ENCODE measurements at regions not wholly inside any gene's neighbourhood (a gene's known extent, or its start where the extent isn't known, plus 50 kb on each side); places are given as distances from the start of the nearest gene placed in this dataset.
"Not testable (repeated sequence)": the region's sequence is repeated elsewhere in the genome, so short reads cannot be mapped to it uniquely, and the experiment has no call there.

DNA sequence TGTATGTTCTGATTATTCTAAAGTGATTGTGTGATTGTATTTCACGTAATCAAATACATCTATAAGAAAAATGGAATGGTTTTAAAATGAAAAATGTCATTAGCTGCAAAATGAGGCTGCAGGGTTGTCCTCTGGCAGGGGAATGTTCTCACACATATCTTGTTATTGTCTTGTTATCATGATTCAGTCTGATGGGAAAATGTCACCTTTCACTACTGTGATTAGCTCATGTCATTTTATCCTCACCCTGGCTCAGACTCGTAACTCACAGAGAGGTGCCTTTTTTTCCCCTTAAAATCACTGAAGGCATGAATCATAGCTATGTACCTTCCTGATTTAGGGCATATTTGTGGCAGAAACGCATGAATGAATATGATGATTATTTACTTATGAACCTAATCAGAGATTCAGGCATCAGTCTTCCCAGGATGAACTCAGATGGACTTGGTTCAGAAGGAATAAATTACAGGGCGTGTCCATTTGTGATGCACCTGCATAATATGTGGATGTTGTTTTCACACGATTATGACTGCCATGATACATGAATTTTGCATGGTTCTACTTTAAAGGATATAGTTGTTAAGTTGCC, 1339.2 kb downstream of the AACS start:
- no peak for DNase-seq

DNA sequence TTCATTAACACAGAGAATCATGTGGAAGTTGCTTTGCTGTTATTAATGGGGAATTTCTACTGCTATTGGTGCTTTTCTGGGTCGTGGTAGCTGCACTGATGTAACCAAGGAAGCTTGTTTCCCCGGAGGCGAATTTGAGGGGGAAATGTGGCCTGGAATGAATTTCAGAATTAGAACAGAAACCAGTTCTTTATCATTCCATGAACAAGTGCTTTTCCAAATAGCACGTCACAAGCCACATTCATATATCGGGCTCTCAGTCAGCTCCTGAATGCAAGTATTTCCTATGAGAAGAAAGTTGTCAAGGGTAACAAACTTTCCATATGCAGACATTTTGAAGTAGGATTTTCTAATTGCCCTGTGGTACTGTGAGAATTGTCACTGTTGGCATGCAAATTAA, 1353.2 kb downstream of the AACS start:
- no peak for DNase-seq

DNA sequence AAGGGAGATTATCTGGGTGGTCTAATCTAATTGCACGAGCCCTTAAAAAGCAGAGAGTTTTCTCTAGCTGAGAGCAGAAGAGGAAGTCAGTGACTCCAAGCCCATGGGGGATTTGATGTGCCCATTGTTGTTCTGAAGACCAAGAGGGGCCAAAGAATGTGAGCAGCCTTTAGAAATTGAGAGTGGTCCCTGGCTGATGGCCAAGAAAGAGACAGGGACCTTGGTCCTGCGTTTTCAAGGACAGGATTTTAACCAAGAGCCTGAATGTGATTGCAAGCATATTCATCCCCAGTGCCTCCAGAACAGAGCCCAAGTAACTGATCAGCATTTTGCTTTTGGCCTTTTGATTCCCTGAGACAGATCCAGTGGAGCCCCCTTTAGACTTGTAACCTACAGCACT, 1353.9 kb downstream of the AACS start:
- no peak for DNase-seq

DNA sequence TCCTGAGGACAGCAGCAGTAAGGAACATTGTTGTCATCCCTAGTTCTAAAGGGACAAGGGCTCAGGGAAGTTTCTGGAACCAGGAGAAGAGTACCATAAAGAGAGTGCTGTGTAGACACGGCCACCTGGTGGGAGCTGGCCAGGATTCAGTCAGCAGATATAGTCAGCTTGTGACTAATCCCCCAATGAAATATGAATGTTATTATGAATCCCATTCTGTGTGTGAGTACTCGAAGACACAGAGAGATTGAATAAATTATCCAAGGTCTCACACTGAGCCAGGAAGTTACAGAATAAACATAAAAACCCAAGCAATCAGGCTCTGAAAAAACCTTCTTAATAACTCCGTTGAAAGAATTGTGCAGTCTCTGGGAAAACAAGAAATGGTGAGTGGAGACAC, 1359.5 kb downstream of the AACS start:
- no peak for DNase-seq

DNA sequence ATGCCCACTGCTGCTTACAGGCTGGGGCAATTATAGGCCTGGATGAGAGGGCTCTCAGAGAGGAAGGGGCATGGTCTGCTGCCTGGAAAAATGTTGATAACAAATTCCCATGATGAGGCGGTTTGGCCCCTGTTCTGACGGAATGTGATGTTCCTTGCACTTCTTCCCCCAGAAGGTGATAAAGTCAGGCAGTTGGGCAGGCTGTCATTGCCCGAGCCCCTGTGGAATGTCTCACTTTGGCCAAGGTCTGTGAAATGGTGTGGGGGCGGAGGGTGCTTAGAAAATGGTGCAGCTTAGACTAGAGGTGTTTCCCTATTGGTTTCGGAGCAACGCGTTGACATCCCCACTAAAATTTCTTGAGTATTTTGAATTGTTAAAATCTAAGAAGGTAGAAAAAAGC, 1360.0 kb downstream of the AACS start:
- DNase-seq: no peak

DNA sequence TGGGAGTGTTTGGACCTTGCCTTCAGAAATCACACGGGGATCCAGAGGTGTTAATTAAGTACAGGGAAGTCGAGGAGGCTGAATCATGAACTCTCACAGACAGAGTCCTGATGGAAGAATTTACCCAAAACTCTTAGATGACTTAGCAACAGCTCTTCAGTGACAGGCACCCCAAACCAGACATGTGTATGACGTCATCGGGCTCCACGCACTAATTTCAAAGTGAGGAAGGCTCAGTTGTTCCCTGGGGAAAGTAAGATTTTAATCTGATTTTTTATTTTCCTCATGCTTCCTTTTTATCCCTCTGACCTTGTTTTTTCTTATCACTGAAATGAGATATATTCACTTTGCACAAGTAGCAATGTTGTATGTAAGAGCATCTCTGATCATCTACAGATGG, 1363.5 kb downstream of the AACS start:
- DNase-seq: no peak

DNA sequence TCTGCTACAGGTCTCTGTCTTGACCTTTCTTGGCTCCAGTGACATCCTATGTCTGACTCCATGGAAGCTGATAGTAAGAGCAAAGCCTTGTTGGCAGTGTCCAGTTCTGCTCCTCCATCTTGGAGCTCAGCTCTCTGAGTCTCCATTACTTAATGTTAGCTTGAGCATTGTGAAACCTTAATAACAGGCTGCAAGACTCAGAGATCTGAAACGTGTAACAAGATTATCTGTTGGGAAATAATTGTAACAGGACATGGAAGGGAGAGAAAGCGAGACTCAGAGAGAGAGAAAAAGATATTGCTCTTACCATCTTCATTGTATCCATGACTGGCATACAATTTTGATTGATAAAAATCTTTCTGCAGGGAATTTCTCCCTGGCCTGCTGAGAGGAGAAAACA, 1365.7 kb downstream of the AACS start:
- no peak for DNase-seq

DNA sequence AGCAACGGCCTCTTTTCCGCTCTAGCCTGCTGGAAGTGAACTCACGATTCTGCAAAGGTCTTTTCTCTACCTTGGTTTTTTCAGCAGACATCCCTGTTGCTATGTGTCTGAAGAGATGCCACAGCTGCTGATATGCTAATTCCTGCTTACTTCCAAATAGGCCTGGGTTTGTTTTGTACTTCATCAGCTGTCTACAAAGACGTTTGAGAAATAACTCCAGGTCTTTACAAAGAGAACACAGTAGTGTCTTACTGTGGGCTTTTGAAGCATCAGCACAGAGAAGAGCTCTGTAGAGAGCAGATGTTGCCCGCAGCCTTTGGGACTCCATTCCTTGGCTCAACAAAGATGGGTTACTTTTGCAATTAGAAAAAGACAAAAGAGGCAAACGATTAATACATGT, 1366.5 kb downstream of the AACS start:
- no peak for DNase-seq

DNA sequence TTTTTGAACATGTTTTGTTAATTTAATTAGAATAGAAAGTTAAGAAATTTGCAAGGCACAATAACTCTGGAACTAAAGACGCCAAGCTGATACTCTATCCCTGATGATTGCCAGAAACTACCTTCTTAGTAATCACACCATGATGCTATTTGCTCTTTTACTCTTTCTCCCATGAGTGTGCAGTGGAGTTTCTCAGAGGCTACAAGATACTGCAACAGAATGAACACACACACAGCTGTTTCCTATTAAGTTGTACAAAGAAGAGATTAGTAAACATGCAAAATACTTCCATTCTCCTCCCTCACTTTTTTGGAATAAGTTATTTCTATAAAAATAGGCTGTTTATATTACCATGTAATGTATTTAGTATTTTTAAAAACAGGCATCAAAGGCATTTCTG, 1367.5 kb downstream of the AACS start:
- DNase-seq: no peak

DNA sequence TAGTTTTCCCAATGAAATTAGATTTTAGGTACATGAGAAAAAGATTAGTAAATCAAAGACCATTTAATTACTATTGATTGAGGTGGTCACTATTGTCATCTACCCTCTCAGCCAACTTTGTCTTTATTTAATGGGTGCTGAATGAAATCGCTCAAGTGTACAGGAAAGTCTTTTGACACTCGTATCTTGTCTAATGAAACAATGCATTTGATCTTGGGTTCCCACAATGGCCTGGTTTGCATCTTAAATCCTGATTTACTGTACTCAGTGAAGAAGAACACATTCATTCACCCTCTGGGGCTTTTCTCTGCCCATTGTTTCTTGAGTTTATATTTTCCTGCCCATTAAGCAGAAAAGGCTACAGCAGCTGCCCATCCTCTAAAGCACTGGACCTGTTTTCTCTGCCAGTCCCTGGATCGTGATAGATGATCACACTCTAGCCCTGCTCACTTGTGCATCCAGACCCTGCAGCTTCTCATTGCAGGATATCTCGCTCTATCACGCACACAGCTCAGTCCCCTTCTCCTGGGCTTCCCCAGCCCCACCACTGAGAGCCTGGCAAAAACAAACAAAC, 1369.3 kb downstream of the AACS start:
- no peak for DNase-seq

DNA sequence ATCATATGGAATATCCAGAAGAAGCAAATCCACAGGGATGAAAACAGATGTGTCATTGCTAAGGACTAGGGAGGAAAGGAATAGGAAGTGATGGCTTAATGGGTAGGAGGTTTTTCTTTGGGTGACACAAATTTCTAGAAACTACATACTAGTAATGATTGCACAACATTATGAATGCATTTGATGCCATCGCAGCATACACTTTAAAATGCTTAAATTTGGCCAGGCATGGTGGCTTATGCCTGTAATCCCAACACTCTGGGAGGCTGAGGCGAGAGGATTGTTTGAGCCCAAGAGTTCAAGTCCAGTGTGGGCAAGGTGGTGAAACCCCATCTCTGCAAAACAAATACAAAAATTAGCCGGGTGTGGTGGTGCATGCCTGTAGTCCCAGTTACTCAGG, 1370.8 kb downstream of the AACS start:
- no peak for DNase-seq

DNA sequence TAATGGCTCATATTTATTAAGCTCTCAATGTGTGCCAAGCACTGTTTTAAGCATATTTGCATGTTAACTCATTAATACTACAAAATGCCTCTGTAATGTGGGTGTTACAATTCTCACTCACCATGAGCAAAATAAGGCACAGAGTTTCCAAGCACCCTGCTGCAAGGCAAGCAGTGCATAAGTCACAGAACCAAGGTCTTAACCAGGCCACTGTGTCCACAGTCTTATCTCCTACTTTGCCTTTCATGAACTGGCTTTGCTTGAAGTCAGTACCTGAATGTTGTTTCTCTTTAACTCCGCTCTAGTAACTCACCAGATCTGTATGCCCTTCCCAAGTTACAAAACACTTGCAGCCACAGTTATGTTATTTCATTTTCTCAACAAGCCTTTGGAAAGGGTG, 1372.7 kb downstream of the AACS start:
- DNase-seq: no peak

DNA sequence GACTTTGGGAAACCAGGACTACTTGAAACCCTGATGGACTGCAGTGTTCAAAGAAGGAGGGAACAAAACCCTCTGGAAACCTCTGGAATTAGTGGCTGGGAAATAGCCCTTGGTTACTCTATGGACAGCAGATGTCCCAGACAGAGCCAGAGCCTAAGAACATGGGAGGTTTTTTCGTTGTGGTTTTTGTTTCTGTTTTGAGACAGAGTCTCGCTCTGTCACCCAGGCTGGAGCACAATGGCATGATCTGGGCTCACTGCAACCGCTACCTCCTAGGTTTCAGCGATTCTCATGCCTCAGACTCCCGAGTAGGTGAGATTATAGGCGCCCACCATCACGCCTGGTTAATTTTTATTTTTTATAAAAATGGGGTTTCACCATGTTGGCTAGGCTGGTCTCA, 1378.7 kb downstream of the AACS start:
- no peak for DNase-seq

DNA sequence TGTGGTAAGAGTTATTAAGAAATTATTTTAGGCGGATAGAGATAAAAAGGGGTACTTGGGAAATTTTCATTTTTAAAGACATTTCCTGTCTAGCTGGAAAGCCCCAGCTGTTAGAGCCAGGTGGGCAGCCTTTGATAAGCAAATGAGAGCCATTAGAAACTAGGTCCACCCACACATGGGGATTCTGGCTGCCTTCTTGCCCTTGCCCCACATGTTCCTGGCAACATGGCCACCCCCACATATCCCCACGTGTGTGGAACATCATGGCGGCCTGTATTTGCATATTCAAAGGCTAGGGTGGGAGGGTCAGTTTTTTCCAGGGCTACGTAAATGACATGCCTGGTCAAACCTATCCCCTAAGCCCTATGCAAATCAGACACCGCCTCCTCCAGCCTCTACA, 1382.1 kb downstream of the AACS start:
- no peak for DNase-seq

DNA sequence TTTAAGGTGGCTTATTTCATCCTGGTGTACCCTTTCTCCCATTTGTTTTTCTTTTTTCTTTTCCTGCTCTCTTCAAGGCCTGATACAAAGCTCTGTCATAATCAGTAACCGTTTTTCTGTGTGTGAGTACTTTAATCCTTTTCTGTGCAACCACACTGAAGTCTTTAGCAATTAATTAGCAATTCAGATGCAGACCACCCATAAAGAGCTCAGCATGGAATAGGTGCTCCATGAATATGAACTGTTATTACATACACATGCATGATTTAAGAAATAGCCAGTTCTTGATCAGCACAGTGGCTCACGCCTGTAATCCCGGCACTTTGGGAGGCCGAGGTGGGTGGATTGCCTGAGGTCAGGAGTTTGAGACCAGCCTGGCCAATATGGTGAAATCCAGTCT, 1386.6 kb downstream of the AACS start:
- DNase-seq: no peak

DNA sequence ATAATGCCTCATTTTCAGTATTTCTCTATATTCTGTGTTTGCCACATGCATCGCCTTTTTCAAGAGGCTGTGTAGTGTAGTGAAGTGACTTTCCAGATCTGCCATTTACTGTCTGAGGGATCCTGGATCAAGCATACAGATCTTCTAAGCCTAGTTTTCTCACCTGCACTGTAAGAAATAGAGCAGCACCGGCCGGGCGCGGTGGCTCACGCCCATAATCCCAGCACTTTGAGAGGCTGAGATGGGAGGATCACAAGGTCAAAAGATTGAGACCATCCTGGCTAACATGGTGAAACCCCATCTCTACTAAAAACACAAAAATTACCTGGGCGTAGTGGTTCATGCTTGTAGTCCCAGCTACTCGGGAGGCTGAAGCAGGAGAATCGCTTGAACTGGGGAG, 1387.5 kb downstream of the AACS start:
- not testable (repeated sequence) for DNase-seq

DNA sequence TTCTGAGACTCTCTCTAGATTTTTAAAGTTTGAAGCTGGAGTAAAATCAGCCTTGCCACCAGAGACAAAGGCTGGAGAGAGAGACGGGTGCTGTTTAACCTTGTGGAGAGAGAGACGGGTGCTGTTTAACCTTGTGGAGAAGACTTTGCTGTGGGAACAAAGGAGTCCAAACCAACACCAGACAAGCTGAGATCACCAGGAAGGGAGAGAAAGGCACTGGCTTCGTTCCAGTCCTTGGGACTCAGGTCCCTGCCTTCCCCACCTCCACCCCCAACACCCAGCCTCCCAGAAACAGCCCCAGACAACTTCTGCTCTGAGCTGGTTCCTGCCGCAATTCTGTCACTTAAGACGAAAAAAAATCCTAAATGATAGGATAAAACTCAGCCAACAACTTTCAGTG, 1389.3 kb downstream of the AACS start:
- no peak for DNase-seq

DNA sequence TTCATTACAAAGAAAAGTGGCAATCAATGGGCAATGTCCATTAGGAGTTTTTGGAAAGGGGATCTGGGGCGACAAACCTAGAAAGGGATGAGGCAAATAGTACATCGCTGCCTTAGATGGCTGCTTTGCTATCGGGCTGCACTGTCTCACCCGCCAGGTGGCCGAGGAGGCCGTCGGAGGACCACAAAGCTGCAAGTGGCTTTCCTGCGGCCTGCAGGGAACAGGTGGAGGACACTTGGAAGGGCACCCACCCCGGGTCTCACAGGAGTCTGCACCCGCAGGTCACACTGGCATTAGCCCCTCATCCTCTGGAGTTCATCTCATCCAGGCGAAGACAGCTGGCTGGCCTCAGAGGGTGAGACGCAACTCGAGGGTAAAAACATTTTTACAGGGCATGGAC, 1392.5 kb downstream of the AACS start:
- no peak for DNase-seq

DNA sequence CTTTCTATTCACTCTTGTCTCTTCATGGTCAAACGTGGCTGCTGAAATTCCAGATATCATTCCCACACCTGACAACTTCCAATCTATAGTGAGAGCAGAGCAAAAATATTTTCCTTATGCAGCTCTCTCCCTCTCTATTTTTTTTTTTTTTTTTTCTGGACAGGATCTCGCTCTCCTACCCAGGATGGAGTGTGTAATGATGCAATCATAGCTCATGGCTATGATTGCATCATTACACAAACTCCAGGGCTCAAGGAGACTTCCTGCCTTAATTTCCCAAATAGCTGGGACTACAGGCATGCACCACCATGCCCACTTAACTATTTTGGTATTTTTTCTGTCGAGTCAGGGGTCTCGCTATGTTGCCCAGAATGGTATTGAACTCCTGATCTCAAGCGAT, 1398.9 kb downstream of the AACS start:
- DNase-seq: no peak

DNA sequence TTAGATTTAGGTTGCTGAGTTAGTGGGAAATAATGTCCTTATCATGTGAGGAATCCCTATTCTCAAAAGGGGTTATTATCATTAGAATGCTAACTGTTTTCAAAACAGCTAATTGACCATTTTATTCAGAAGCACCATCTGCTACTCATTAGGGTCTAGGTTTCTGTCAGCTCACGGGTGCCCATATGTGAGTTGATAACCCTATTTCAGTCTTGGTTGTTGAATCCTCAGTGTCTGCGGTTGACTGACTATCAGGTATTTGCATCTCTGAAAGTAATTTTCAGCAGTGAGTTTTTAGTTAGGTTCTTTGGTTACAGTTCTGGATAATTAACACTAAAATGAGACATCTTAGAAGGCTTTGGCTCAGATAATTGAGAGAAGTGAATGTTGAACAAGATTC, 1404.0 kb downstream of the AACS start:
- no peak for DNase-seq

DNA sequence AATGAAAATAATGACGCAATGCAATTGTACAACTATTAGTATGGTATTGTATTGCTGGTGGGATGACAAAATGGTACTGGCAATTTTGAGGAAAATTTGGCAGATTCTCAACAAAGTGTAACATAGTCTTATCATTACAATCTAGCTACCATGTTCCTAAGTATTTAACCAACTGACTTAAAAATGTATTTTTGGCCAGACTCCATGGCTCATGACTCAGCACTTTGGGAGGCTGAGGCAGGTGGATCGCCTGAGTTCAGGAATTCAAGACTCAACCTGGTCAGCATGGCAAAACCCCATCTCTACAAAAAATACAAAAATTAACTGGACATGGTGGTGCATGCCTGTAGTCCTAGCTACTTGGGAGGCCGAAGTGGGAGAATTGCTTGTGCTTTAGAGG, 1409.5 kb downstream of the AACS start:
- no peak for DNase-seq

DNA sequence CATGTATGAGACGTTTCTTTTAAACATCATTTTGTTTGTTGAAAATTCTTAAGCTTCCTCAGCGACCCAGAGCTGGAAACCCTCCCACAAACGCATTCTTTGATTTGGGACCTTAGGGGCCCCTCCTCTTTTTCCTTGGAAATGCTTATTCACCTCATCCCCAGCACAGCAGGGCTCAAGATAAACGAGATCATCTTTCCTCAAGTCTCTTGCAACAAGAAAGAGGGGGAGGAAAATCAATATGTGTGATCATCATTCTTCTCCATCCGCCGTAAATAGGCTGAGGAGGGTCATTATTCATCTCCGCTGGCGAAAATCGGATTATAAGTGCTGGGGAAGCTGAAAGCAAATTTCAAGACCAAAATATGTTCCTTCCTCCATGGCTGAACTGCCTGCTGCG, 1415.2 kb downstream of the AACS start:
- no peak for DNase-seq

DNA sequence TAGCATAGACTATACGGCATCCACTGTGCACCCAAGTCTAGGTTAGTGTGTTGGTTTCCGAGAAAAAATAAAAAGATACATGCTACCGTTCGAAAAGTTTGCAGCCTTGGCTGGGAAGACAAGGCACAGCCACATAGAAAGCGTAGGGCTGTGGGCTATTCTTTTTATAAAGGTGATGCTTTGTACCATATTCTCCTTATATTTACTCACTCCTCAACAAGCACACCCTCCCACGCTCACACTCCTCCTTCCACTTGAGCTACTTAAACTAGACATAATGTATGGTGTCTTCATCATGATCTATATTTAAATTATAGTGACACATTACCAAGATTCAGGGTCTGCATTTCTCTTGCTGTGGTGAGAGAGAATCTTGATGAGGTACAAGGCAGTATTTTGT, 1416.5 kb downstream of the AACS start:
- DNase-seq: no peak

DNA sequence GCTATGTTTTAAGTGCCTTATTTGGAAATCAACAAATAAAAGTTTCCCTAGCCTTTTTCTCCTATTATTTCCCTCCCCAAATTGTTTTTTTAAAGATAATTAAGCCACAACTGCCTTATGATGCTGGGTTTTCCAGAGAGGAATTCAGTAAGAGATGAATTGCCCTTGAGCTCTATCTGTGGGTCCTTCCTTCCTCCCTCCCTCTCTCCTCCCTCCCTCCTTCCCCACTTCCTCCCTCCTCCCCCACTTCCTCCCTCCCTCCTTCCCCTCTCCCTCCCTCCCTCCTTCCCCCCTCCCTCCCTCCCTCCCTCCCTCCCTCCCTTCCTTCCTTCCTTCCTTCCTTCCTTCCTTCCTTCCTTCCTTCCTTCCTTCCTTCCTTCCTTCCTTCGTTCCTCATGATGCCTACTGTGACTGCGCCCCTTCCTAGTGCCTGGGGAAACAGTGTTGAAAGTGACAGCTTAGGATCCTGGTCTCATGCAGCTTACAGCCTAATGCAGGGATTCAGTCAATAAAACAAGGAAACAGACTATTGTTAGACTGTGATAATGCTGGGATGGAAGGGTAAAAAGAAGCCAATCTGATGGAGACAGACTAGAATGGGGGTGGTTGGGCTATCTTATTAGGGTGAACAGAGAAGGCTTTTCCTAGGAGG, 1417.1 kb downstream of the AACS start:
- DNase-seq: no peak
